Calu3 (cell line): ENCODE measurements at regions not wholly inside any gene's neighbourhood (a gene's known extent, or its start where the extent isn't known, plus 50 kb on each side); places are given as distances from the start of the nearest gene placed in this dataset.

Source experiments
- BruUV-seq: library from RNA; stranded (reverse); fragments of 400-500 nt; replicated peaks from 2 replicates; lab custom pipeline; 2021; lab: Mats Ljungman, UMichigan
- CTCF ChIA-PET: fragments of 300-600 bp; sonication (Branson Sonifier 250); formaldehyde crosslinking; loops from one replicate; lab custom pipeline; 2022; ENCODE audit warnings: antibody characterized with exemption; lab: Charles Lee
- DNase-seq: peaks from one replicate; pipeline ENCODE4 v3.0.0; 2022
- H3K27ac Mint-ChIP-seq: one replicate; pipeline ENCODE4 v1.8.0; 2022; ENCODE audit warnings: mixed read lengths; ENCODE audit not compliant: unreplicated experiment
- H3K27me3 Mint-ChIP-seq: one replicate; pipeline ENCODE4 v1.8.0; 2022; ENCODE audit warnings: mixed read lengths; ENCODE audit not compliant: unreplicated experiment
- H3K36me3 Mint-ChIP-seq: one replicate; pipeline ENCODE4 v1.8.0; 2022; ENCODE audit warnings: mild to moderate bottlenecking, moderate library complexity, mixed read lengths; ENCODE audit not compliant: insufficient read depth, unreplicated experiment
- H3K4me1 Mint-ChIP-seq: one replicate; pipeline ENCODE4 v1.8.0; 2022; ENCODE audit warnings: mild to moderate bottlenecking, low read depth, mixed read lengths; ENCODE audit not compliant: unreplicated experiment
- H3K4me3 Mint-ChIP-seq: one replicate; pipeline ENCODE4 v1.8.0; 2022; ENCODE audit warnings: mild to moderate bottlenecking, low read depth, moderate library complexity, mixed read lengths; ENCODE audit not compliant: unreplicated experiment
- H3K9me3 Mint-ChIP-seq: one replicate; pipeline ENCODE4 v1.8.0; 2022; ENCODE audit warnings: low read depth, mixed read lengths; ENCODE audit not compliant: unreplicated experiment
- intact Hi-C: fragments of 100-400 bp; cut with micrococcal nuclease; formaldehyde crosslinking; loops from one replicate; pipeline ENCODE4 v1.10.0; 2022; ENCODE audit not compliant: unreplicated experiment
- TF ChIP-seq, protein P1 (sequence below): fragments of 200-600 bp; IDR thresholded peaks from one replicate; pipeline ENCODE4 v1.8.0; 2022; ENCODE audit warnings: antibody characterized with exemption; ENCODE audit not compliant: unreplicated experiment

DNA sequence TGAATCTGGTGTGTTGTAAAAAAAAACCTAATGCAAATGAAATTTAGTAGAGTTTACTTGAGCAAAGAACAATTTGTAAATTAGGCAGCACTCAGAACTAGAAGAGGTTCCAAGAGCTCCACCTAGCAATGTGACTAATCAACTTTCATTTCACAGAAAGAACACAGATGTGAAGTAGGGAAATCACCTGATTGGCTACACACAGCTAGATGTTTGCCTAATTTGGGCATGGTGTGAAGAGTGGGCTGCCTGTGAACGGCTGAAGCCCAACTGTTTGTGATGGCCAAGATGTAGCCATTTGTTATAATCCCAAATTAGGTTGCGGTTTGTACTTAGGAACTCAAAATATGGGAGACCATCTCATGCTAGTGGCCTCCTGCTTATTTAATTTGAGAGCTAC, 724.4 kb upstream of the SLITRK5 start:
- no peaks in the 10 kb centered on the region for H3K27me3 Mint-ChIP-seq
- no peak overlapping the region for H3K27ac Mint-ChIP-seq
- CTCF ChIA-PET: no interaction called here
- intact Hi-C loops: no loop called here
- H3K36me3 Mint-ChIP-seq: no peaks in the 10 kb centered on the region
- TF ChIP-seq, protein P1, sequence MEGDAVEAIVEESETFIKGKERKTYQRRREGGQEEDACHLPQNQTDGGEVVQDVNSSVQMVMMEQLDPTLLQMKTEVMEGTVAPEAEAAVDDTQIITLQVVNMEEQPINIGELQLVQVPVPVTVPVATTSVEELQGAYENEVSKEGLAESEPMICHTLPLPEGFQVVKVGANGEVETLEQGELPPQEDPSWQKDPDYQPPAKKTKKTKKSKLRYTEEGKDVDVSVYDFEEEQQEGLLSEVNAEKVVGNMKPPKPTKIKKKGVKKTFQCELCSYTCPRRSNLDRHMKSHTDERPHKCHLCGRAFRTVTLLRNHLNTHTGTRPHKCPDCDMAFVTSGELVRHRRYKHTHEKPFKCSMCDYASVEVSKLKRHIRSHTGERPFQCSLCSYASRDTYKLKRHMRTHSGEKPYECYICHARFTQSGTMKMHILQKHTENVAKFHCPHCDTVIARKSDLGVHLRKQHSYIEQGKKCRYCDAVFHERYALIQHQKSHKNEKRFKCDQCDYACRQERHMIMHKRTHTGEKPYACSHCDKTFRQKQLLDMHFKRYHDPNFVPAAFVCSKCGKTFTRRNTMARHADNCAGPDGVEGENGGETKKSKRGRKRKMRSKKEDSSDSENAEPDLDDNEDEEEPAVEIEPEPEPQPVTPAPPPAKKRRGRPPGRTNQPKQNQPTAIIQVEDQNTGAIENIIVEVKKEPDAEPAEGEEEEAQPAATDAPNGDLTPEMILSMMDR: no peak
- BruUV-seq: no TSS peak
- DNase-seq: no peak
- H3K4me3 Mint-ChIP-seq: no peak overlapping the region
- no peaks in the 10 kb centered on the region for H3K9me3 Mint-ChIP-seq
- no peaks in the 10 kb centered on the region for H3K4me1 Mint-ChIP-seq

DNA sequence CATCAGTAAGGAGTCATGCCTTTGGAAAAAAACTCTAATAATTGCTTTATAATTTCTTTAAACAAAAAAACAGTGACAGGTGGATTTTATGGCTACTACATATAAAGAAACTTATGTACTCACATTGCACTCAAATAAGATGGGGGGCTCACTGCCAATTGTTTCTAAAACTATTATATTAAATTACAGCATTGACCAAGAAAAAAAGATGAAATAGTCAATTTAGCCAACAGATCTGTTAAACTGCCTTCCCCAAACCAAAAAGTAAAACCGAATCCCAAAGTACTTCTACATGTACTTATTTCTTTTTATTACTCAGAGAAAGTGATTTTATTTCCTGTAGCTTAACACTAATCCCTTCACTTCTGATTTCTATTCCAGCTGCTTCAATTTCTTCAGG, 716.8 kb upstream of the SLITRK5 start:
- DNase-seq: no peak
- Mint-ChIP-seq H3K9me3 (peaks cover 2% of the 10 kb centered on the region), H3K36me3 (no peaks in the 10 kb centered on the region), H3K4me1 (no peaks in the 10 kb centered on the region), H3K27me3 (no peaks in the 10 kb centered on the region), H3K4me3 (no peak overlapping the region), H3K27ac (no peak overlapping the region)
- TF ChIP-seq, protein P1: no peak
- CTCF ChIA-PET: no interaction called here
- intact Hi-C loops: no loop called here
- no TSS peak for BruUV-seq

DNA sequence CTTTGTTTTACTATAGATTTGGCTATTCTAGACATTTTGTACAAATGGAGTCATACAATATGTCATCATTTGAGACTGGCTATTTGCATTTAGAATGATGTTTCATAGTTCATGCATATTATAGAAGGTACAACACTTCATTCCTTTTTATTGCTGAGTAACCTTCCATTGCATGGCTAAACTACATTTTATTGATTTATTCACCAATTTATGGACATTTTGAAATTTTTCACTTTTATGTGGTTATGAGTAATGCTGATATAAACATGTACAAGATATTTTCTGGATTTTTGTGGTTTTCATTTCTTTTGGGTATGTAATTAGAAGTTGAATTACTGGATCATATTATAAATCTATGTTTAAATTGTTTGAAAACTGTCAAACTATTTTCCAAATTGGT, 710.3 kb upstream of the SLITRK5 start:
- intact Hi-C loops: no loop called here
- H3K36me3 Mint-ChIP-seq: no peaks in the 10 kb centered on the region
- TF ChIP-seq, protein P1: no peak

DNA sequence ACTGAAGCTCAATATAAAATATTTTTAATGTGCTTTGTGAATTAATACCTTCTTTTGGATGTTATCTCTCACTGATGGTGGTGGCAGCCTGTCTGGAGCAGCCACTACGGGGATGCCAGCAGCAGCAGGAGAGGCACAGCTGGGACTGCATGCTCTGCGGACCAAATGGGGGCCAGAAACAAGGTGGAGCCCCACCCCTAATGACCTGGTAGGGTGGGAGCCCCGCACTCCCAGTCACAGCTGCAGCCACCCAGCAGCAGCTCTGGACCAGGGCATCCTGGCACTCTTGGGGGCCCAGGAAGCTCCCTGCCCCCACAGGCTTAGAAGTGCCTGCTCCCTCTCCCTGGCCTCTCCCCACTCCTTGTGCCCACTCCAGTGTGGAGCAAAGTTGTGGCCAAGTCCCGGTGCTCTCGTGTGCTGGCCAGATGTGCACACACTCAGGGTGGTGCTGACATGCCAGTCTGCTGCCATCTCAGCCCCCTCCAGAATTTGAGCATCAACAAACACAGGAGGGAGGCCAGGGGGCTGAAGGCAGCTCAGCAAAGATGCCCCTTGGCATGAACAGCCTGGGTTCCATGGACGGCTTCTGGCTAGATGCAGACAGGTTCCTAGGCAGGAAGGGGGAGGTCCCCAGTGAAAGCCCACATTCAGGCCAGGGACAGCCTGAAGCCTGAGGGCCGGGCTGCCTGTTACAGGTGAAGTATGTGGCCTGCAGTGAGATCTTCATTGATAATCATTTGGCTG, 696.7 kb upstream of the SLITRK5 start:
- intact Hi-C loops: no loop called here
- no TSS peak for BruUV-seq
- no peaks in the 10 kb centered on the region for H3K36me3 Mint-ChIP-seq
- H3K27ac Mint-ChIP-seq: no peak overlapping the region
- no peaks in the 10 kb centered on the region for H3K9me3 Mint-ChIP-seq
- TF ChIP-seq, protein P1: no peak
- H3K4me3 Mint-ChIP-seq: no peak overlapping the region
- H3K27me3 Mint-ChIP-seq: no peaks in the 10 kb centered on the region
- H3K4me1 Mint-ChIP-seq: no peaks in the 10 kb centered on the region
- DNase-seq: no peak
- CTCF ChIA-PET: no interaction called here

More for the DNA sequence above, 710.3 kb upstream of the SLITRK5 start:
- Mint-ChIP-seq H3K4me1 (no peaks in the 10 kb centered on the region), H3K27ac (no peak overlapping the region), H3K9me3 (peaks cover 2% of the 10 kb centered on the region), H3K4me3 (no peak overlapping the region), H3K27me3 (no peaks in the 10 kb centered on the region)
- no TSS peak for BruUV-seq
- CTCF ChIA-PET: no interaction called here
- no peak for DNase-seq
